HG03060 (cell line): ENCODE measurements at regions not wholly inside any gene's neighbourhood (a gene's known extent, or its start where the extent isn't known, plus 50 kb on each side); places are given as distances from the start of the nearest gene placed in this dataset.
"Not testable (repeated sequence)": the region's sequence is repeated elsewhere in the genome, so short reads cannot be mapped to it uniquely, and the experiment has no call there.

ENCODE experiments used
- ATAC-seq: cut with Tn5 transposase; IDR thresholded peaks from one replicate; pipeline ENCODE4 v1.9.1; 2021; ENCODE audit warnings: low read depth, moderate number of reproducible peaks; ENCODE audit not compliant: unreplicated experiment

DNA sequence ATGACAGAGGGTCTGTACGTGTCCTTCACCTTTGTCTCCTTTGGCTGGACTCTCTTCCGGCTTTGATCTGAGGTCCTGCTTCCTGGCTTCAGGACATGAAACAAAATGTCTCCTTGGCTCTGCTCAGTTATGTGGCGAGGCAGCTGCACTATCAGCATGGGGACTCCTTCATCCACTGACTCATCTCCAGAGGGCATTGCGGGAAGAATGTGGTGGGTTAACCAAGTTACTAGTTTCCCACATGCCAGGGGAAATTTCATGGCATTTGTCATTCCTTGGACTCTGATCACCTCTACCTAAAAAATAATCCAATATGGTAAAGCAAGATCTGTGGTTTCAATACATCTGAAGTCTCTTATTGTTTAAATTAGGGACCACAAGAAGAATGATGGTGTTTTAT, 259.7 kb downstream of the MED10 start:
- ATAC-seq, result no peak

DNA sequence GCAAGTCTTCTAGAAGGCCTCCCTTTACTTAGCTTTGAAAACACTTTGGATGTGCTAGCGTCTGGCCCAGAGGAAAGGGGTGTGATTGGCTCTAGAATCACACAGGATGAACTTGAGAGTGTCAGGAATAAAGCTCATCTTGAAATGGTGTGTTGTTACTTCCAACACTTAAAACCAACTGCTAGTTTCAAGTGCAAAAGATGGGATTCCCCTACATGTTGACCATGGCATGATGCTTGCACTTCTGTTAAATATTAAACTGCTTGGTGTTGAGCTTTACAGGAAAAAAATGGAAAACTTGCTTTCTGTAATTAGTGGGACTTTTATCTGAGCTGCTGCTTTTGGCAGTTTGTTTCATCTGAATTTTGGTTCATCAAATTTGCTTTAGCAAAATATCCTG, 261.1 kb downstream of the MED10 start:
- no peak for ATAC-seq

DNA sequence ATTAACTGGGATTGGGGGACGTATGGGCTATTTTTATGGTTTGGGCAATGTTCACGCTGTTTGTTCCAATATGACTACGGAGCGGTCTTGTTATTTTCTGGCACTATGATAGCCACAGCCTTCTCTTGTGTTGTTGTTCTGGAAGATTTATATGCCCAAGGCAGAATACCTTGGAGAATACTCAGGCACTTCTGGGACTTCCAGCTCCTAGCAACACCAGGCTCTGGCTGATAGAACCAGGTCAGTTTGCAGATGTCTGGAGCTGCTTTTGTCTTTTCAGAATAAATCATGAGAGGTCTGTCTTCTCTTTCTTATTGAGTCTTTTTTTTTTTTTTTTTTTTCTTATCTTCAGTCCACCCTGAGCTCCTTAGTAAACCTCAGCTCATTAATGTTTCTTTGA, 262.5 kb downstream of the MED10 start:
- no peak for ATAC-seq

DNA sequence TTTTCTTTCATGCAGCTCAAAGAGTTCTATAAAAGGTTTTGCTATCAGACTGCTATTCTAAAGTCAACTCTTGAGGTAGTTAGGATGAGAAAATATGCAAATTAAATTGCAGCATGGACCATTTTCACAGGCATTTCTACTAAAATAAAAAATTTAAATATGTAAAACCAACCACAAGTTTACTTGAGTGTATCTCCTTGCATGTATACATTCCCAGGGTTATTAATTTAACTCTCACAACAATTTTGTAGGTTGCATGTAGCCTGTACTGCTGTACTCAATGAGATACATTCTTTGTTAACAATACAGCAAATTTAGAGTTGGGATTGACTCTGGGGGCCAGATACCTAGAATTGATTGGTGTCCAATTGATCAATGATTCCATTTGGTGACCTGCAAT, 265.8 kb downstream of the MED10 start:
- no peak for ATAC-seq

DNA sequence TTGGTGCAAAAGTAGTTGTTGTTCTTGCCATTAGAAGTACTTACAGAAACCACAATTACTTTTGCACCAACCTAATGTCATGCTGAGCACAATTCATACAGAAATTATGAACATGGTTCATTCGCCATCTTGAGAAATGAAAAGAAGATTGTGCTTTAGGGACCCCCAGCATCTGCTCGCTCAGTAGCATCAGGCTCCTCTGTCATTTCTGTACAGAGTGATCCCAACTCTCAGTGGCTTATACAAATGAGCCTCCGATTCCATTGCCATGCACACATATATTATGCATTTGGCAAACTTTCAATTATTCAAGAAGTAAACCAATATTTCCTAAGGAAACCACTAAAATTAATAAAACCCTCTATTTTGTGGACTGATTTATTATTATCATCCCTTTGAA, 266.2 kb downstream of the MED10 start:
- no peak for ATAC-seq

DNA sequence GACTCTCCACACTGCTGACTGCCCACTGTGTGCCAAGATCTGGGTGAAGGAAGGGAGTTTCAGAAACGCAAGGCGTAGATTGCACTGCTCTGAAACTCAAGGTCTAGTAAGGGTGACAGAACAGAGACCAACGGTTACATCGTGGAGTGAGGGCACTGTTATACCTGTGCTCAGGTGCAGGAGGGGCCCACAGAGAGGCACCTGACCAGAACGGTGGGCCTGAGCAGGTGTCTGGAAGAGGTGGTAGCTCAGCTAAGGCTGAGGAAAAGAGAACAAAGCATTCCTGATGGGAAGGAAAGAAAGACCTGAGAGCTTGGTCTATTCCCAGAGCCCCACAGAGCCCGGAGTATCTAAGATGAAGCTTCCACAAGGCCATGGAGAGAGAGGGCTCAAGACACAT, 267.2 kb downstream of the MED10 start:
- no peak for ATAC-seq

DNA sequence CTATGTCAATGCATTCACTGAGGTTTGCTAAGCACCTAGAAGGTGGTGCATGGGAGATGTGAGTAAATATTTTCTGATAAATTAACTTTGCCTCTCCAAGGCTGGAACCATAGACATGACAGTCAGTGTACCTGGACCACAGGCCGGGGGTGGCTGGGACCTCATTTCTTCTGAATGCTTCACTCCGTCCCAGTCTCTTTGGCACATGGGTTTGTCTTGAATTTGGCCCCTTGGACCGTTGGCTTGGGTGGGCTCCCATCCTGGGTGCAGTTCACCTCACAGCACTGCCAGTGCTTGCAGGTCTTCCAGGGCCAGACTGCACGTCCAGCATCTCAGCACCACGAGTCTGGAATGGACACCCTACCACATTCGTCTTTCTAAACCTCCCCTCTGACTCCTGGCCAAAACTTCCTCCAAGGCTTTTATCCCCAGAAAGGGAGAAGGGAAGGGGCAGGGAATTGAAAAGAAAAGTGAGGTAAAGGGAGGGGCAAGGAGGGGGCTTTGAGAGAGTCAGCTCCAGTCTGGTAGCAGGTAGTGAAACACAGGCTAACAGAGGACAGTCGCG, 267.8 kb downstream of the MED10 start:
- no peak for ATAC-seq

DNA sequence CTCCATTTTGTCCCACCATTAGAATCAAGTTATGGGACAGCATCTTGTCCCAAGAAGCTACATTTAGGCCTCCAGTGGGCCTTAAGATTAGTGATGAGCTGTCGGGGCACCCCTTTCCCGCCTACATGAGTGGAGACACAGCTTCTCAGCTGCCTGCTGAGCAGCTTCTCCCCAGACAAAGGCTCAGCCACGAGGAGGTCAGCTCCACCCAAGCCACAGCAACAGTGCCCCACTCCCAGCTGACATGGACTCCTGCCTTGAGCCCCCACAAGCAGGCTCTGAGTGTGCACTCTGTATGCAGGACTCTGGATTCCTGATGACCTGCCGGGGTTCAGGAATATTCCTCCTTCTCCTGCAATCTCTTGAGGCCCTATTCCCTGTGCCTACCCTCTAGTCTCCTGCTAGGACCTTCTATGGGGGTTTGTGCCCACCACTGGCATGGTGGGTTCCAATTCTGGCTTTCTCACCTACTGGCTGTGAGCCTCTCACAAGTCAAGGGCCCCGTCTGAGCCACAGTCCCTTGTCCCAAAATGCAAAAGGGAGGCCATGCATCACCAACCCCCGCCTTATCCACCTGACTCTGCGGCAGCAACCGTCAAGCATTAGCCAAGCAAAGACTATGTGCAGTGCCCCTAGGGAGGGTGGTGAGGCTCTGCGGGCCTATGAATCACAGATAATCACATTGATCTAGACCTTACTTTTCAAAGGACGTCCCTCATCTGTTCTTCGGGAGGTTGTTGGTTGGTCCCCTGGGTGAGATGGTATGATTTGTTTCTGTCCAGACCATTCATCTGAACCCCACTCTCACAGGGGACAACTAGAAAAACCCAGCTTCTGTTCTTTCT, 269.1 kb downstream of the MED10 start:
- ATAC-seq, result no peak

DNA sequence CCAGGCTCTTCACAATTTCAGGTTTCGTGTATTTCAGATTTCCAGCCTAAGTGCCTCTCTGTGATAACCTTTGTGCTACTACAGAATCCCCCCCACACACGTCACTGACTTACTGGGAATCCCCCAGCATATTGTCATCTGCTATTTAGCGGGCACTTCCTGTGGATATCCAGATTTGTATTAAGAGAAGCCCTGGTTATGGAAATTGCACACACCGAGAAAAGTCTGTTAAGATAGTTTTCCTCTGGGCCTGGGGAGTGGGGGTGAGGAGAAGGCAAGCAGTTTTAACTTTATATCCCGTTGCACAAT, 269.9 kb downstream of the MED10 start:
- ATAC-seq, result no peak

DNA sequence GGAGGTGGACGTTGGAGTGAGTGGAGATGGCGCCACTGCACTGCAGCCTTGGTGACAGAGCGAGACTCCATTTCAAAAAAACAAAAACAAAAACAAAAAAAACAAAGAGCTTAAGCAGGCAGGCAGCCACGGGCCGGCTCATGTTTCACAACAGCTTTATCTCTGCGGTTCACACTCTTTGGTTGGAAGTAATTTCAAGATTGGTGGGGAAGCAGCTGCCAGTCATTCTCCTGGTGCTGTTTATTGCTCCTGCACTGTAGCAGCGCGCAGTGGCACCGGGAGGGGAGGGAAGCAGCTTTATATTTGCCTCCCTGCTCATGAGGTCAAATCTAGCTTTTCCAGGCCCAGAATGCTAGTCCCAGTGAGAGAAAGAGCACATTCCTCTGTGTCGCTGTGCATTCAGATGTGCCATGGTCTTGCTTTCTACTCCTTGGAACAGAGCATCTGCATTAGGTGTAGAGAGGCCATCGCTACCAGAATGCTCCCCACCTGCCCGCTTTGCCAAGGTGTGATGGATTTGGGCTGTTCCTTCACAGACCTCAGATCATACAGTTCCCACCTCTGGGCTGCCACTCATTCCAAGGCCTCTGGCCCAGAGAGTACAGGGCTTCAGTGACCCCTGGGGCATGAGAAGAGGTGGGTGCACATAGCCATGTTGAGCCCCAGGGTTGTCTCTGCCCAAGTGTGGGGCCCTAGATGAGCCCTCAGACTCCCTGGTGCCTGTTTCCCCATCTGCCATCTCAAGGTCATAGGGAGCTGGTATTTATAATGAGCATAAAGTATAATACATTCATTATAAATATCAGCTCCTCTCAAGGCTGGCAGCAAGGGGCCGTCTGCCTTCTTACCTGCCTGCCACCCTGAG, 270.4 kb downstream of the MED10 start:
- no peak for ATAC-seq

DNA sequence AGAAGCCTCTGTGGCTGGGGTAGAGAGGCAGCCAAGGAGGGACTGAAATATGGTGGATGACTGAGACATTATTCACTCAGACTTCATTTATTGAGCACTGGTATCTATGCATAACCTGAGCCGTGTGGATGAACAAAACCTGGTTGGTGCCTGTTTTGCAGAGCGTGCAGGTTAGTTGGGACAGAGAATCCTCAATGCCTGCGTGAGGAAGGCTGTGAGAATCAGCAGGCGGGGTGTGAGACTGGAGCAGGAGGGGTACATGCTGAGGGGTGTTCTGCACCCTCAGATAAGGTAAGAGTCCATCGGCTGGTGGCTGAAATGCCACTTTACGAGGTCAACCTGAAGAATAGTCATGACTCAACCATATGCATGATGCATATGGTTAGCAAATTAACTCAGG, 271.6 kb downstream of the MED10 start:
- ATAC-seq, result no peak

DNA sequence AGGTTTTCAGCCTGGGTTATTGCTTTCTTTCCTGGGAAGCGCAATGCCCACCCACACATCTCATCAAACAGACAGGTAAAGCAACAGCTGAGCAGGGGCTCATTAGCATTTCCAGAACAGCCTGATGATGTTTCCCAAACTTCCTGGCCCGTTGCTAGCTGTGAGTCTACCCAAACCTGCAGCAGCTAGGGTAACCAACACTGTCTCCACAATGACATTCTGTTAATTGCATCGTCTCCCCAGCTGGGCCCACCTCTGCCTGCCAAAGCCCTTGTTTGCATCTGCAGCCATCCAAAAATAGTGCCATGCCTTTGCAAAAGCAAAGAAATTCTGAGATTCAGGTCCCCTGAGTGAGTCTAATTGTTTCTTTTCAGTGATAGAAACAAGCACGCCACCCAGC, 273.0 kb downstream of the MED10 start:
- ATAC-seq, result no peak

DNA sequence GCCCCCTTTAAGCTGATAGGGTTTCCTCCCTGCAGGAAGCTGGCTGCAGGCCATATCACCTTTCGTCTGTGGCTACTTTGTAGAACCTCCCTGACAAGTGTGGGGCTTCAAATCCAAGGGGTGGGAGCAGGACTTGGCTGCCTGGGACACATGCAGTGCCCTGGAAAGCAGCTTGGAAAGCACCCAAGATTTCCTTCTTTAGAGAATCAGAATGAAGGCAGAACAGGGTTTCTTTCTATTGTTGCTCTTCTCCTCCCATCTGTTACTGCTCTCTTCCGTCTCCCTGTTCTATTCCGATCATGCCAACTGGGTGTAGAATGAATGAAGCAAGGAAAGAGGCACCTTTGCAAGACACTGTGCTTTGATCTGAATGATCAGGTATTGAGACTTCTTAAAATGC, 282.2 kb downstream of the MED10 start:
- ATAC-seq, result no peak

DNA sequence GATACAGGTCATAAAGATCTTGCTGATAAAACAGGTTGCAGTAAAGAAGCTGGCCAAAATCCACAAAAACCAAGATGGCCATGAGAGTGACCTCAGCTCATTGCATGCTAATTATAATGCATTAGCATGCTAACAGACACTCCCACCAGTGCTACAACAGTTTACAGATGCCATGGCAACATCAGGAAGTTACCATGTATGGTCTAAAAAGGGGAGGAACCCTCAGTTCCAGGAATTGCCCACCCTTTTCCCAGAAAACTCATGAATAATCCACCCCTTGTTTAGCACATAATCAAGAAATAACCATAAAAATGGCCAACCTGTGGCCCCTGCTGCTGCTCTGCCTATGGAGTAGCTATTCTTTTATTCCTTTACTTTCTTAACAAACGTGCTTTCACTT, 284.2 kb downstream of the MED10 start:
- ATAC-seq, result not testable (repeated sequence)

DNA sequence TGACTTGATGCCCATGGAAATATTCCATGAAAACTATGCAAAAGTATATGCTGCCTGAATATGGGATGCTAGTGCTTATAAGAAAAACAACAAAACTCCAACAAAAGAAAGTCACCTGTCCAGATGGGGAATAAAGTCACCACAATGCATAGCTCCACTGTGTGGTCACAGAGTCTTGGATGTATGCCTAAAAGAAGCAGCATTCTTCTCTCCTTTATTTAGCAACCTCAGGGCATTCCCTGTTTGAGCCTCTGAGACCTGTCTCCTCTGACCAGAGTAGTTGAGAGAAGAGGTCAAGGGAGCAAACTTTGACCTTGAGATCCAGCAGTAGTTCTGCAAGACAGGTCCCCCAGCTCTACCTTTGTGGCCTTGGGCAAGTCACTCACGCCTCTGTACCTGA, 287.5 kb downstream of the MED10 start:
- no peak for ATAC-seq

DNA sequence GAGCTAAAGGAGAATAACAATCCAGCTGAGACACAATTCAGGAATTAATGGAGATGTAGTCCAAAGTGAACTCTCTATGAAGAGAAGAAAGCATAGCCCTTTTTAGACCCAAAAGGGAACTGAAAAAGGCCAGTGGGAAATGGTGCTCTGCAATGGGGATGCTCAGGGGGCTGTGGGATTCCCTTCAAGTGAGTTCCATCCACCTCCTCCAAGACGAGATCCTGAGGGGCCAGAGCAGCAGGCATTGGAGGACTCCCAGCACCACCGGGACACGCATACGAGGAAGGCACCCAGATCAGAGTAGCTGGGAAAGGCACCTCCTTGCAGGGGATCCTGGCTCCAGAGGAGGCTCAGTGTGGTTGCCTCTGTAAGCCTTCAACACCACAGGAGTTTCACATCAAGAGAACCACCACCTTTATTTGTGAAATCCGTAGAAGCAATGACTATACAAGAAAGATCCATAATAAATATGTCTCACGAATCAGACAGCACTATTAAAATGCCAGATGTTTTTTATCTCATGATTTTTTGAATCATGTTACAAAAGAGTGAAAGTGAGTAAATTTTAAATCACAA, 288.2 kb downstream of the MED10 start:
- no peak for ATAC-seq

DNA sequence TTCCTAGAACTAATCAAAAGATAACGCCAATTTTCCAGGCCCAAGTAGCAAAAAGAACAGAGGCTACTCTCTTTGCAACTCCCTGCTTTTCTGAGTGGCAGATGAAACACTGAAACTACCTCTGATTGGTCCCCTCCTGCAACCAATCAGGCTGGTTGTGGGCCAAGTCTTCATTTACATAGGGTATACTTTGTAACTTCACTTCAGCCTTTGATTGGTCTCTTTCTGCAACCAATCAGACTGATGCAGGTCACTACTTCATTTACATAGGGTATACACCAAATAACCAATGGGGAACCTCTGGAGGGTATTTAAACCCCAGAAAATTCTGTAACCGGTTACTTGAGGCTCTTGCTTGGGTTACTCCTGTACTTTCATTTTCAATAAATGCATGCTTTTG, 289.6 kb downstream of the MED10 start:
- ATAC-seq, result no peak

DNA sequence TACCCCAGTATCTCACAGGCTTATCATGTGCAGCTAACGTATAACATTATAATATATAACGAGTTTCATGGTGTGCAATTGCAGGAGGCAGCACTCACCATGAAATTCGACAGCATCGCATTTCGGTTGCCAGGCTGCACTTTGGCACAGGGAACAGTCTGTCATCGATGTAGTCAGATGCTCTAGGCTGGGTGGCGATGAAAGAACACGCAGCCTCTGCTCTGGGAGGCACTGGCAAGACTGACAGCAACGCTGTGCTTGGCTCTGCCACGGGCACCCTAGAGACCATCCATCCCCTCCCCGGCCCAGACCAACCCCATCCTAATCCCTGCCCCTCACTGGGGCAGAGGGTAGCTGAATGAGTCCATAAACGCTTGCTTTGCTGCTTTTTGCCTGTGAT, 290.8 kb downstream of the MED10 start:
- ATAC-seq, result no peak

DNA sequence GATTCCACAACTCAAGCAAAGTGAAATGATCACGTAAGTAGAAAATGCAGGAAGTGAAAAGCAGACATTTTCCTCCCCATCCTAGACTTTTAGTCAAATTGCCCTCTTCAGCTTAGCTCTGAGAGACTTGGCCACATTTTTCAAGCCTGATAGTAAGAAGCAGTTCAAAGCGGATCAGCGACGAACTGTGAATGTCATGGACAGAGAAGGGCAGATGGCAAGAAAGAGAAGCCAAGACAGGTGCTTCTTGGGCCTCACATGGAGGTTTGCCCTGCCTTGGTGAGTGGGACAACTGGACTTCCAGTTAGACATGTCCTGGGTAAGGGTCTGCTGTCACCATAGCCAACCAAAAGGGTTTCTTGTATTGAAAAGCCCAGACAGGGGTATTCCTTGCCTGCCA, 291.5 kb downstream of the MED10 start:
- ATAC-seq, result no peak

DNA sequence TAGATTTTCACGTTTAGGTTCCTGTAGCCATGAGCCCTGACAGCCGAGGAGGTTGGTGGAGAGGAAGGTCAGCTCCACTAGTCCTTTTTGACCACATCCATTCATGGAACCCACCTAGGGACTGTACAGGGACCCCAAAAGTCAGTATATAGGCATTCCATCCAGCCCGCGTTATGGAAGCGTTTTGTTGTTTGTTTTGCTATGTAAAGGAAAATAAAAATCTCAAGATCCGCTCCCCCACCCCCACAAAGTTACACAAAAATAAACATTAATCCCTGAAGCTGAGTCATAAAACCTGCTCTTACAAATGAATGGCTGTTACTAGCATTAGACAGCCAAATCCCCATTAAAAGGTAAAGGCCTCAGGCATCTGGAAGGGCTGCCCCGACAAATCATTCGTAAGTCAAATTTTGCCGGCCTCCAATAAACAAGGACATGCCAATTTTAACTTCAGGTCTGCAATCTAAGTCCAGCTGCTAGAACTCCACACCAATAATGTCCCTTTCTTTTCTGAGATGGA, 292.9 kb downstream of the MED10 start:
- ATAC-seq, result no peak

DNA sequence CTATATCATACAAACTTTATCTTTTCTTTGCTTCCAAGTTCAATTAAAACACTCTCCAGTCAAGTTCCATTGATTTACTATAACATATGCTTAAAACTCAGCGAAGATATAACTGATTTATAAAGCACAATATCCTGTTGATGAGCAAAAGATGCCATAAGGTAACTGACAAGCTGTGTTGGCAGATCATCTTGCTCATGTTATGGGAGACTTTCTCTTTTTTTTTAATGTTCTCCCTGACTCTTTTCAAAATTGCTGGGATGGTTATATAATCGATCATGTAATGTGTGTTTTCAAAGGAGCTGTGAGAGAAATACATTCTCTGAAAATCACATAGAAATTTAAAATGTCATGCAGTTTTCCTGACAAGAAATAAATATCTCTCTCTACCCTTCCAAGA, 293.5 kb downstream of the MED10 start:
- no peak for ATAC-seq
